Ovary (tissue), 7 donors: ENCODE measurements at regions not wholly inside any gene's neighbourhood (a gene's known extent, or its start where the extent isn't known, plus 50 kb on each side); places are given as distances from the start of the nearest gene placed in this dataset.

Source experiments
- DNase-seq, 5 donors: peaks; one replicate each; pipeline ENCODE4 v3.0.0-alpha.2; 2019 to 2020
- H3K27ac ChIP-seq, 2 donors: fragments of 200-600 bp; one replicate each; pipeline versions ENCODE4 v1.5.1 to v1.8.0; 2019 to 2022
- H3K27me3 ChIP-seq: fragments of 200-600 bp; one replicate; pipeline ENCODE4 v1.8.0; 2022
- H3K36me3 ChIP-seq: fragments of 200-600 bp; sonication (generic); one replicate; pipeline ENCODE4 v1.5.1; 2019
- H3K4me1 ChIP-seq: one replicate; pipeline ENCODE4 v1.8.1; 2013; ENCODE audit warnings: mild to moderate bottlenecking, moderate library complexity; ENCODE audit not compliant: insufficient read depth
- H3K4me3 ChIP-seq: fragments of 200-600 bp; sonication (generic); one replicate; pipeline ENCODE4 v1.5.1; 2017
- H3K9me3 ChIP-seq, 2 donors: fragments of 200-600 bp in 1 of 2; sonication (generic) in 1 of 2; one replicate each; pipeline versions ENCODE4 v1.5.1 to v1.8.1; 2013 to 2019; ENCODE audit warnings: mild to moderate bottlenecking in 1 of 2, moderate library complexity in 1 of 2
- EP300 ChIP-seq: sonication (generic); formaldehyde crosslinking; IDR thresholded peaks from one replicate; pipeline ENCODE4 v1.6.1; 2017; ENCODE audit warnings: antibody characterized with exemption
- POLR2A ChIP-seq: fragments of 450-650 bp; IDR thresholded peaks from one replicate; pipeline ENCODE4 v1.6.1; 2017; ENCODE audit warnings: antibody characterized with exemption, mild to moderate bottlenecking, moderate library complexity
- WGBS, 3 donors: extraction: QIAGEN DNeasy Blood & Tissue Kit in 1 of 3; methylation state at CpG; one replicate each; pipeline versions ENCODE4 v1.1.5 to v1.1.7; 2013 to 2017; 5-methylcytosine and 5-hydroxymethylcytosine counted together
- intact Hi-C, 4 donors: fragments of 100-400 bp; cut with DNase I; formaldehyde crosslinking; loops; one replicate each; pipeline versions ENCODE4 v1.11.0 to v1.15.1; 2022 to 2023
- TF ChIP-seq, protein P1 (sequence below), 3 donors: fragments of 450-650 bp in 2 of 3; fragments of 200-600 bp in 1 of 3; IDR thresholded peaks; one replicate each; pipeline versions ENCODE4 v1.5.1 to v1.8.0; 2016 to 2022; ENCODE audit warnings: antibody characterized with exemption in 3 of 3, mild to moderate bottlenecking in 1 of 3
- donor health status: DM: no; HTN: no; CAD: no; lungs with moderate emphysema.
- donor health status: DM: no; HTN: no; CAD: no.
- donor health status: Bipolar disorder and iron deficiency.
- donor health status: DM: no; HTN: no; CAD: no.
- donor health status: DM: yes; HTN: yes; CAD: no.

DNA sequence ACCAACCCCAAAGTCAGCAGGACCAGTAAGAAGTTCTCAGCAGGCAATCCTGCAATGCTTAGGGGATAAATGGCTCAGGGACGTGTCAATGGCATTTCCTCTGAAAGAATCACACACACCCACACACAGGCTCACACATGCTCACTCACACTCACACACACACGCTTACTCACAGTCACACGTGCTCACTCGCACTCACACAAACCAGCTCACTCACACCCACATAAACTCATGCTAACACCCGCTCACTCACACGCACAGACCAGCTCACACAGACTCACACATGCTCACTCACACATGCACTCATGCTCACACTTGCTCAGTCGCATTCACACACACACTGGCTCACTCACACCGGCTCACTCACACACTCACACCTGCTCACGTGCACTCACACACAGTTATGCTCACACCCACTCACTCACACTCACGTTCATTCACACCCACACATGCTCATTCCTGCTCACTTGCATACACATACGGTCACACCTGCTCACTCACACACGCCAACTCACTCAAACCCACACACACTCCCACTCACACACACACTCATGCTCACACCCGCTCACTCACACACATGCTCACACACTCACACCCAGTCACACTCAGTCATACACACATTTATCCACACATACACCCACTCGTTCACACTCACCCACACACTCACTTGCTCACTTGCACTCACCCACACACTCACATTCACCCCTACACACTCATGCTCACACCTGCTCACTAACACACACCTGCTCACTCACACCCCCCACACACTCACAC is 436.8 kb downstream of the BCL11B start:
- intact Hi-C loops = no loop called here
- Histone ChIP-seq H3K4me1 (no peaks in the 10 kb centered on the region), H3K9me3 (no peaks in the 10 kb centered on the region), H3K4me3 (no peak overlapping the region), H3K36me3 (no peaks in the 10 kb centered on the region), H3K27me3 (no peaks in the 10 kb centered on the region), H3K27ac (no peak overlapping the region)
- TF ChIP-seq, protein P1, sequence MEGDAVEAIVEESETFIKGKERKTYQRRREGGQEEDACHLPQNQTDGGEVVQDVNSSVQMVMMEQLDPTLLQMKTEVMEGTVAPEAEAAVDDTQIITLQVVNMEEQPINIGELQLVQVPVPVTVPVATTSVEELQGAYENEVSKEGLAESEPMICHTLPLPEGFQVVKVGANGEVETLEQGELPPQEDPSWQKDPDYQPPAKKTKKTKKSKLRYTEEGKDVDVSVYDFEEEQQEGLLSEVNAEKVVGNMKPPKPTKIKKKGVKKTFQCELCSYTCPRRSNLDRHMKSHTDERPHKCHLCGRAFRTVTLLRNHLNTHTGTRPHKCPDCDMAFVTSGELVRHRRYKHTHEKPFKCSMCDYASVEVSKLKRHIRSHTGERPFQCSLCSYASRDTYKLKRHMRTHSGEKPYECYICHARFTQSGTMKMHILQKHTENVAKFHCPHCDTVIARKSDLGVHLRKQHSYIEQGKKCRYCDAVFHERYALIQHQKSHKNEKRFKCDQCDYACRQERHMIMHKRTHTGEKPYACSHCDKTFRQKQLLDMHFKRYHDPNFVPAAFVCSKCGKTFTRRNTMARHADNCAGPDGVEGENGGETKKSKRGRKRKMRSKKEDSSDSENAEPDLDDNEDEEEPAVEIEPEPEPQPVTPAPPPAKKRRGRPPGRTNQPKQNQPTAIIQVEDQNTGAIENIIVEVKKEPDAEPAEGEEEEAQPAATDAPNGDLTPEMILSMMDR (IDR thresholded peaks at IDR 0.05) = no peak
- TF ChIP-seq EP300 (no peak), POLR2A (no peak)
- WGBS, 3 donors = 83 to 88% (median 87%) methylated on average over 14 of the region's 14 CpGs
- no peak for DNase-seq

DNA sequence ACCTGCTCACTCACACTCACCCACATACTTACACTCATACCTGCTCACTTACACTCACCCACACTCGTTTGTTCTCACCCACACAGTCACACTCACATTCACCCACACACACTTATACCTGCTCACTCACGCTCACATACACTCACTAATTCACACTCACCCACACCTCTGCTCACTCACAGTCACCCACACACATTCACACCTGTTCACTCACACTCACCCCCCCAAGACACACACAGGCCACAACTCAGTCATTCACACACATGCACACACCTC is 436.2 kb downstream of the BCL11B start:
- Histone ChIP-seq H3K36me3 (no peaks in the 10 kb centered on the region), H3K27me3 (no peaks in the 10 kb centered on the region), H3K27ac (no peak overlapping the region), H3K4me3 (no peak overlapping the region), H3K4me1 (no peaks in the 10 kb centered on the region), H3K9me3 (no peaks in the 10 kb centered on the region)
- TF ChIP-seq POLR2A (no peak), EP300 (no peak)
- TF ChIP-seq, protein P1 (IDR thresholded peaks at IDR 0.05) = no peak
- intact Hi-C loops = no loop called here
- DNase-seq = no peak
- 89 to 94% (median 91%) methylated on average over 2 of the region's 2 CpGs for WGBS, 3 donors

DNA sequence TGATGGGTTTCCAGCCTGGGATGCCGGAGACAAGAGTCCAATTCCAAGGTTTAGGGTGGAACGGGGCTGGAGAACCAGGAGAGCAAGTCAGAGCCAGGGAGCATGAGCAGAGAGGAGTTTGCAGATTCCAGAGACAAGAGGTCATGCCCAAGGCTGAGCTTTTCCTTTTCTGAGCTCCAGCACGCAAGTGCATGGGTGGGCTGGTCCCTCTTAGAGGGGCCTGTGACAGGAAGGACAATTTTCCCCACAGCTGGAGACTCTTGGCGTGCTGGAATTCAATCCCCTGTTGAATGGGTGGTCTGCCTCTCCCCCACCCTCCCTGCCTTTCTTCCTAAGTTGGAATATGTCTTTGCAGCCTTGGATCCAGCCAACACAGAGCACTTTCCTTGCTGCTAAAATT is 431.9 kb downstream of the BCL11B start:
- H3K9me3 ChIP-seq = no peaks in the 10 kb centered on the region
- intact Hi-C loops = no loop called here
- H3K4me1 ChIP-seq = no peaks in the 10 kb centered on the region
- no peak overlapping the region for H3K27ac ChIP-seq
- H3K27me3 ChIP-seq = no peaks in the 10 kb centered on the region
- WGBS, 3 donors = 38 to 45% (median 44%) methylated on average over 4 of the region's 4 CpGs
- no peak for DNase-seq
- H3K36me3 ChIP-seq = no peaks in the 10 kb centered on the region
- H3K4me3 ChIP-seq = no peak overlapping the region
- TF ChIP-seq POLR2A = no peak
- TF ChIP-seq EP300 = no peak
- TF ChIP-seq, protein P1 (IDR thresholded peaks at IDR 0.05) = no peak

DNA sequence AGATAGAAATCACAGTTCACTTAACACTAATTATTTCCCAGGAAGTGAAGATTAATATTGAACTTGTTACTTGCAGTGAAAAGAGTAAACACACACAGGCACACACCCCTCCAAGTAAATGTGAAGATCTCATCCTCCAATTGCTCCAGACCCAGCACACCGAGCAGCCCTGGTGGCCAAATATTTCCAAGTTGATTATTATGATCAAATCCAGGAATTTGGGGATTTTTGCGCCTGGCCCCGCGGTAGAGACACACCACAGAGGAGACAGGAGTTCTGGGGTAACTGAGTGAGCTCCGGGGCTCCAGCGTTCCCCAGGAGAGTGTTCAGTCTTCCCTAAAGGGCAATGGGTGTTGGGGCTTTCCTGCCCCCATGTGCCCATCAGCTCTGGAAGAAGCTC is 431.5 kb downstream of the BCL11B start:
- TF ChIP-seq, protein P1 (IDR thresholded peaks at IDR 0.05) = no peak
- TF ChIP-seq POLR2A (no peak), EP300 (no peak)
- Histone ChIP-seq H3K9me3 (no peaks in the 10 kb centered on the region), H3K27me3 (no peaks in the 10 kb centered on the region), H3K4me3 (no peak overlapping the region), H3K27ac (no peak overlapping the region), H3K36me3 (no peaks in the 10 kb centered on the region), H3K4me1 (no peaks in the 10 kb centered on the region)
- intact Hi-C loops = no loop called here
- no peak for DNase-seq
- 74 to 83% (median 75%) methylated on average over 6 of the region's 6 CpGs for WGBS, 3 donors
